Right lobe of liver (tissue), 6 donors: ENCODE measurements at regions not wholly inside any gene's neighbourhood (a gene's known extent, or its start where the extent isn't known, plus 50 kb on each side); places are given as distances from the start of the nearest gene placed in this dataset.
A peak's percentile ranks its signal among the peaks of the same experiment; 100 is the strongest.

ENCODE experiments used
- ATAC-seq, 4 donors: fragments of 200-7000 bp; cut with Tn5 transposase; one replicate each; pipeline ENCODE4 v1.9.1; 2020; ENCODE audit warnings: mild to moderate bottlenecking in 4 of 4, moderate library complexity in 4 of 4
- DNase-seq, 3 donors: peaks; one replicate each; pipeline ENCODE4 v3.0.0-alpha.2; 2020
- H3K27ac ChIP-seq, 3 donors: fragments of 200-600 bp; one replicate each; pipeline ENCODE4 v1.8.0; 2022
- H3K27me3 ChIP-seq, 2 donors: fragments of 200-600 bp; one replicate each; pipeline ENCODE4 v1.8.0; 2022
- H3K36me3 ChIP-seq, 4 donors: fragments of 200-600 bp; sonication (generic) in 1 of 4; one replicate each; pipeline versions ENCODE4 v1.5.1 to v1.8.0; 2017 to 2022; ENCODE audit warnings: control low read depth in 1 of 4
- H3K4me1 ChIP-seq, 4 donors: fragments of 200-600 bp; sonication (generic) in 1 of 4; one replicate each; pipeline versions ENCODE4 v1.5.1 to v1.8.0; 2017 to 2022; ENCODE audit warnings: control low read depth in 1 of 4
- H3K4me3 ChIP-seq, 3 donors: fragments of 200-600 bp; one replicate each; pipeline ENCODE4 v1.8.0; 2022
- H3K9me3 ChIP-seq, 4 donors: fragments of 200-600 bp; sonication (generic) in 1 of 4; one replicate each; pipeline versions ENCODE4 v1.5.1 to v1.8.0; 2017 to 2022; ENCODE audit warnings: control low read depth in 1 of 4
- POLR2A ChIP-seq: fragments of 450-650 bp; IDR thresholded peaks from one replicate; pipeline ENCODE4 v1.6.1; 2017; ENCODE audit warnings: antibody characterized with exemption, mild to moderate bottlenecking
- WGBS: methylation state at CpG from one replicate; pipeline ENCODE4 v1.1.6; 2018; ENCODE audit warnings: low coverage, low lambda C conversion rate; ENCODE audit not compliant: insufficient coverage; ENCODE audit errors: missing lambda C conversion rate; 5-methylcytosine and 5-hydroxymethylcytosine counted together
- intact Hi-C, 2 donors: fragments of 100-400 bp; cut with DNase I; formaldehyde crosslinking; loops; one replicate each; pipeline versions ENCODE4 v1.11.2 to v1.14.1; 2022
- TF ChIP-seq, protein P1 (sequence below), 4 donors: fragments of 200-600 bp in 3 of 4; fragments of 450-650 bp in 1 of 4; IDR thresholded peaks; one replicate each; pipeline versions ENCODE4 v1.5.1 to v1.8.0; 2016 to 2022; ENCODE audit warnings: antibody characterized with exemption in 4 of 4, mild to moderate bottlenecking in 2 of 4
- donor health status: DM: no; HTN: yes; CAD: no.
- donor health status: DM: no; HTN: no; CAD: no.
- donor health status: DM: no; HTN: no; CAD: no.
- donor health status: DM: no; HTN: yes; CAD: no.
- donor health status: DM: no; HTN: yes; CAD: no.

DNA sequence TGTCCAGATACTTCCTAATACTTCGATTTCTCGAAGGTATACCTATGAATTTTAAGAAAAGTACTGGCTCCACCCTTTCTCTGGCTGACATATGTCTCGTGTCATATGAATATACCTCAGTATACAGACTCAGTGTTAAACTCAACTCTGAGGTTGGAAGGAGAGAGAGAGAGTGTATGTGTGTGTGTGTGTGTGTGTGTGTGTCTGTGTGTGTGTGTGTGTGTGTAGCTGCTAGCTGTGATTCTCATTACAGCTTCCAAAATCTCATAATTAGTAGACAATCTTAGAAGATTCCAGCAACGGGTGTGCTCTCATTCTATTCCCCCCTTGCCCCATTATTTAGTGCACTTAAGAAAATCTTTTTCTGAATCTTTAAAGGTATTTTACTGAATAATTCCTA is 380.3 kb upstream of the B3GALT2 start:
- 100% methylated on average over 4 of the region's 4 CpGs for WGBS
- intact Hi-C loops = no loop called here
- Histone ChIP-seq H3K27me3 (no peaks in the 10 kb centered on the region), H3K27ac (no peak overlapping the region), H3K4me1 (no peaks in the 10 kb centered on the region), H3K4me3 (no peak overlapping the region), H3K36me3 (no peaks in the 10 kb centered on the region), H3K9me3 (no peaks in the 10 kb centered on the region)
- TF ChIP-seq POLR2A = no peak
- no peak for ATAC-seq
- DNase-seq = no peak

DNA sequence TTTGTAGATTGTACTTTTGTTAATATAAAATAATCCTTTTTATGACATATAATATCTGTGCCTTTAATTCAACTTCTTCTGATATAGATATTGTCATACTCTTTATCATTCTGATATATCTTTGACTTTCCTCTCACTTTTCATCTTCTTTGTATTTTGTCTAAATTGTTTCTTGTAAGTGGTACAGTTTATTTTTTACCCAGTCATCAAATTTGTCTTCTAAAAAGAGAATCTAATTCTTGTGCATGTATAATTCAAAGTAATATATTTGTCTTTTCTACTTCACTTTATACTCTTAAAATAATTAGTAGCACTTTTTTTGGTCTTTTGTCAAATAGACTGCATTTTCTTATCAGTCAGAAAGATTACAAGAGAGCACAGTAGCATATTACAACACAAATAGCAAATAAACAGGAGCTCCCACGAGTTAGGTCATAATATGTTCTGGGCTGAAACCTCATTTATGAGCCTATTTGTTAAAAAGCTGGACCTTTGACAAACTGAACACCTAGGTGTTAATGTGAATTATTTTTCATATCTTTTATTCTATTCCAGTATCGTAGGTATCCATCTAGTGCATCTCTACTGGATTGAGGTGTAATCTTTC is 379.7 kb upstream of the B3GALT2 start:
- Histone ChIP-seq H3K4me3 (no peak overlapping the region), H3K4me1 (no peaks in the 10 kb centered on the region), H3K36me3 (no peaks in the 10 kb centered on the region), H3K27ac (no peak overlapping the region), H3K27me3 (no peaks in the 10 kb centered on the region), H3K9me3 (no peaks in the 10 kb centered on the region)
- ATAC-seq (peak; percentile 59 to 84 (median 68)), DNase-seq (no peak)
- 20% methylated on average over 2 of the region's 2 CpGs for WGBS
- TF ChIP-seq POLR2A = no peak
- TF ChIP-seq, protein P1, sequence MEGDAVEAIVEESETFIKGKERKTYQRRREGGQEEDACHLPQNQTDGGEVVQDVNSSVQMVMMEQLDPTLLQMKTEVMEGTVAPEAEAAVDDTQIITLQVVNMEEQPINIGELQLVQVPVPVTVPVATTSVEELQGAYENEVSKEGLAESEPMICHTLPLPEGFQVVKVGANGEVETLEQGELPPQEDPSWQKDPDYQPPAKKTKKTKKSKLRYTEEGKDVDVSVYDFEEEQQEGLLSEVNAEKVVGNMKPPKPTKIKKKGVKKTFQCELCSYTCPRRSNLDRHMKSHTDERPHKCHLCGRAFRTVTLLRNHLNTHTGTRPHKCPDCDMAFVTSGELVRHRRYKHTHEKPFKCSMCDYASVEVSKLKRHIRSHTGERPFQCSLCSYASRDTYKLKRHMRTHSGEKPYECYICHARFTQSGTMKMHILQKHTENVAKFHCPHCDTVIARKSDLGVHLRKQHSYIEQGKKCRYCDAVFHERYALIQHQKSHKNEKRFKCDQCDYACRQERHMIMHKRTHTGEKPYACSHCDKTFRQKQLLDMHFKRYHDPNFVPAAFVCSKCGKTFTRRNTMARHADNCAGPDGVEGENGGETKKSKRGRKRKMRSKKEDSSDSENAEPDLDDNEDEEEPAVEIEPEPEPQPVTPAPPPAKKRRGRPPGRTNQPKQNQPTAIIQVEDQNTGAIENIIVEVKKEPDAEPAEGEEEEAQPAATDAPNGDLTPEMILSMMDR (IDR thresholded peaks at IDR 0.05) = no peak
- intact Hi-C loops = no loop called here

- intact Hi-C loops = no loop called here
- ATAC-seq = no peak
These were observed 375.7 kb upstream of the B3GALT2 start for GRCh38 chr1:193562121-193562520.

GRCh38 chr1:193558491-193559028 is 372.1 kb upstream of the B3GALT2 start:
- Histone ChIP-seq H3K27ac (peak overlapping the region in 1 of 3 donors; percentile 6), H3K4me3 (no peak overlapping the region)
- 4% methylated on average over 4 of the region's 4 CpGs for WGBS

More at GRCh38 chr1:193562121-193562520, 375.7 kb upstream of the B3GALT2 start:
- Histone ChIP-seq H3K27ac (no peak overlapping the region), H3K9me3 (no peaks in the 10 kb centered on the region), H3K4me1 (peaks cover 0 to 7% (median 3%) of the 10 kb centered on the region in 4 donors), H3K36me3 (no peaks in the 10 kb centered on the region), H3K4me3 (no peak overlapping the region), H3K27me3 (no peaks in the 10 kb centered on the region)
- no peak for TF ChIP-seq POLR2A
- 100% methylated on average over 2 of the region's 2 CpGs for WGBS
- no peak for DNase-seq

GRCh38 chr1:193555662-193556441 is 369.4 kb upstream of the B3GALT2 start:
- Histone ChIP-seq H3K27ac (no peak overlapping the region), H3K9me3 (no peaks in the 10 kb centered on the region), H3K27me3 (no peaks in the 10 kb centered on the region), H3K4me1 (peaks cover 0 to 9% (median 4%) of the 10 kb centered on the region in 4 donors), H3K36me3 (no peaks in the 10 kb centered on the region), H3K4me3 (no peak overlapping the region)
- TF ChIP-seq POLR2A = no peak
- TF ChIP-seq, protein P1 (IDR thresholded peaks at IDR 0.05) = no peak
- intact Hi-C loops = no loop called here
- ATAC-seq (no peak), DNase-seq (no peak)
- 78% methylated on average over 4 of the region's 4 CpGs for WGBS

More at GRCh38 chr1:193558491-193559028, 372.1 kb upstream of the B3GALT2 start:
- ATAC-seq (peak; percentile 89 to 94 (median 92)), DNase-seq (peak; percentile 40 to 79 (median 60))
- Histone ChIP-seq H3K4me1 (peaks cover 0 to 7% (median 3%) of the 10 kb centered on the region in 4 donors), H3K9me3 (no peaks in the 10 kb centered on the region), H3K36me3 (no peaks in the 10 kb centered on the region), H3K27me3 (no peaks in the 10 kb centered on the region)
- TF ChIP-seq, protein P1 (IDR thresholded peaks at IDR 0.05) = no peak
- TF ChIP-seq POLR2A = no peak
- intact Hi-C loops = no loop called here
